Neural cell (in vitro differentiated cells): ENCODE measurements at regions not wholly inside any gene's neighbourhood (a gene's known extent, or its start where the extent isn't known, plus 50 kb on each side); places are given as distances from the start of the nearest gene placed in this dataset.

ENCODE experiments used
- H2AFZ ChIP-seq: fragments of 200-600, 300-800 bp; sonication (generic), shearing (Covaris generic); 2 replicates; pipeline ENCODE4 v1.6.0; 2014; ENCODE audit warnings: low read depth, mild to moderate bottlenecking, antibody characterized with exemption, low read length, moderate library complexity
- H3F3A ChIP-seq: fragments of 200-600 bp; shearing (Covaris generic); 2 replicates; pipeline ENCODE4 v1.6.1; 2016; ENCODE audit warnings: mild to moderate bottlenecking, moderate library complexity, mixed read lengths, antibody characterized with exemption, low read length; ENCODE audit not compliant: insufficient read depth, poor library complexity, severe bottlenecking
- H3K27ac ChIP-seq: fragments of 200-600, 300-800 bp; sonication (generic), shearing (Covaris generic); 2 replicates; pipeline ENCODE4 v1.5.1; 2014; ENCODE audit warnings: mild to moderate bottlenecking, low read length, moderate library complexity
- H3K27me3 ChIP-seq: fragments of 300-800, 200-600 bp; sonication (generic), shearing (Covaris generic); 2 replicates; pipeline ENCODE4 v1.6.0; 2014; ENCODE audit warnings: mild to moderate bottlenecking, low read depth, low read length, moderate library complexity; ENCODE audit not compliant: insufficient read depth
- H3K36me3 ChIP-seq: fragments of 300-800, 200-600 bp; sonication (generic), shearing (Covaris generic); 2 replicates; pipeline ENCODE4 v1.5.1; 2014; ENCODE audit warnings: mild to moderate bottlenecking, antibody characterized with exemption, low read length, moderate library complexity; ENCODE audit not compliant: insufficient read depth
- H3K4me2 ChIP-seq: fragments of 300-800, 200-600 bp; sonication (generic), shearing (Covaris generic); 2 replicates; pipeline ENCODE4 v1.6.0; 2014; ENCODE audit warnings: mild to moderate bottlenecking, low read length
- H3K4me3 ChIP-seq: fragments of 300-800, 200-600 bp; sonication (generic), shearing (Covaris generic); 2 replicates; pipeline ENCODE4 v1.5.1; 2014; ENCODE audit warnings: mild to moderate bottlenecking, low read length, moderate library complexity
- H3K79me2 ChIP-seq: fragments of 200-600 bp; shearing (Covaris generic); replicated peaks from 2 replicates; pipeline ENCODE4 v1.6.0; 2014; ENCODE audit warnings: mild to moderate bottlenecking, low read length, moderate library complexity; ENCODE audit not compliant: insufficient read depth
- H3K9ac ChIP-seq: fragments of 300-800, 200-600 bp; sonication (generic), shearing (Covaris generic); 2 replicates; pipeline ENCODE4 v1.6.1; 2016; ENCODE audit warnings: mild to moderate bottlenecking, low read length, mixed read lengths
- H3K9me2 ChIP-seq: fragments of 200-600 bp; shearing (Covaris generic); 2 replicates; pipeline ENCODE4 v1.6.1; 2016; ENCODE audit warnings: mild to moderate bottlenecking, low read length, mixed read lengths; ENCODE audit not compliant: insufficient read depth
- H3K9me3 ChIP-seq: fragments of 200-600, 300-800 bp; sonication (generic), shearing (Covaris generic); 2 replicates; pipeline ENCODE4 v1.6.1; 2016; ENCODE audit warnings: mild to moderate bottlenecking, mixed run types, low read length, moderate library complexity, mixed read lengths
- H4K20me1 ChIP-seq: fragments of 200-600 bp; shearing (Covaris generic); 2 replicates; pipeline ENCODE4 v1.6.1; 2016; ENCODE audit warnings: mild to moderate bottlenecking, mixed run types; ENCODE audit not compliant: insufficient read depth
- EP300 ChIP-seq: fragments of 450-650 bp; conservative IDR thresholded peaks from 2 replicates; pipeline ENCODE4 v1.6.1; 2014; ENCODE audit warnings: antibody characterized with exemption, mild to moderate bottlenecking, moderate library complexity; ENCODE audit not compliant: poor library complexity, severe bottlenecking
- EZH2 ChIP-seq: fragments of 200-600, 300-800 bp; shearing (Covaris generic), sonication (generic); IDR thresholded peaks from 2 replicates; pipeline ENCODE4 v1.6.1; 2014; ENCODE audit warnings: antibody characterized with exemption, low read length, borderline replicate concordance, mild to moderate bottlenecking; ENCODE audit not compliant: insufficient read depth, poor library complexity, severe bottlenecking
- MXI1 ChIP-seq: fragments of 450-650 bp; conservative IDR thresholded peaks from 2 replicates; pipeline ENCODE4 v1.6.1; 2014; ENCODE audit warnings: antibody characterized with exemption, mild to moderate bottlenecking; ENCODE audit not compliant: poor library complexity, severe bottlenecking
- POLR2AphosphoS5 ChIP-seq: IDR thresholded peaks from 2 replicates; pipeline ENCODE4 v1.6.1; 2012
- RAD21 ChIP-seq: fragments of 450-650 bp; conservative IDR thresholded peaks from 2 replicates; pipeline ENCODE4 v1.6.1; 2014; ENCODE audit warnings: antibody characterized with exemption, mild to moderate bottlenecking, moderate library complexity
- SMC3 ChIP-seq: fragments of 450-650 bp; conservative IDR thresholded peaks from 2 replicates; pipeline ENCODE4 v1.6.1; 2014; ENCODE audit warnings: antibody characterized with exemption, mild to moderate bottlenecking, moderate library complexity; ENCODE audit not compliant: poor library complexity
- TAF1 ChIP-seq: IDR thresholded peaks from 2 replicates; pipeline ENCODE4 v1.6.1; 2012; ENCODE audit warnings: low read depth
- TF ChIP-seq, protein P1 (sequence below): fragments of 450-650 bp; IDR thresholded peaks from 2 replicates; pipeline ENCODE4 v1.5.1; 2014; ENCODE audit warnings: antibody characterized with exemption, mild to moderate bottlenecking, moderate library complexity; ENCODE audit not compliant: poor library complexity, severe bottlenecking
- TF ChIP-seq, protein P2 (sequence below): IDR thresholded peaks from 2 replicates; pipeline ENCODE4 v1.6.1; 2012; ENCODE audit warnings: borderline replicate concordance

DNA sequence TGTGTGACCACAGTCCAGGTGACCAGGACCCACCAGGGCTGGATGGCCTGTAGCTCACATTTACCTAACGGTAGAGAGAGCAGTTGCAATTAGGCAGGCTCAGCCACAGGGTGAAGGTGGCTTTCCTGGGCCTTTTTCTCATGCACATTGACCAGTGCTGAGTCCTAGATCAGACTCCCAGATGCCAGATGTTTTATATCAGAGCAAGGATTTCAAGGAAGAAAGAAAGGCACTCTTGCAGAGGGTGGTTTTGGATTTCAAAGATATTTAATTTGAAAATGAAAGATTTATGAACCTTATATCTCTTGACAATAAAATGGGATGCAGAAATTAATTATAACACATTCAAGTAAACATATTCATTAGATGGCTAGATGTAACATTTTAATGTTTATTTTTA lies 694.2 kb upstream of the GYPC start:
- Histone ChIP-seq H3K9ac (no peak overlapping the region), H3K27me3 (no peaks in the 10 kb centered on the region), H3K9me2 (no peaks in the 10 kb centered on the region), H3K4me3 (no peak overlapping the region), H3K27ac (no peak overlapping the region), H3K36me3 (no peaks in the 10 kb centered on the region), H3F3A (no peaks in the 10 kb centered on the region), H2AFZ (no peak overlapping the region), H3K79me2 (no peaks in the 10 kb centered on the region), H3K9me3 (no peaks in the 10 kb centered on the region), H4K20me1 (no peaks in the 10 kb centered on the region), H3K4me2 (no peak overlapping the region)
- TF ChIP-seq, protein P1, sequence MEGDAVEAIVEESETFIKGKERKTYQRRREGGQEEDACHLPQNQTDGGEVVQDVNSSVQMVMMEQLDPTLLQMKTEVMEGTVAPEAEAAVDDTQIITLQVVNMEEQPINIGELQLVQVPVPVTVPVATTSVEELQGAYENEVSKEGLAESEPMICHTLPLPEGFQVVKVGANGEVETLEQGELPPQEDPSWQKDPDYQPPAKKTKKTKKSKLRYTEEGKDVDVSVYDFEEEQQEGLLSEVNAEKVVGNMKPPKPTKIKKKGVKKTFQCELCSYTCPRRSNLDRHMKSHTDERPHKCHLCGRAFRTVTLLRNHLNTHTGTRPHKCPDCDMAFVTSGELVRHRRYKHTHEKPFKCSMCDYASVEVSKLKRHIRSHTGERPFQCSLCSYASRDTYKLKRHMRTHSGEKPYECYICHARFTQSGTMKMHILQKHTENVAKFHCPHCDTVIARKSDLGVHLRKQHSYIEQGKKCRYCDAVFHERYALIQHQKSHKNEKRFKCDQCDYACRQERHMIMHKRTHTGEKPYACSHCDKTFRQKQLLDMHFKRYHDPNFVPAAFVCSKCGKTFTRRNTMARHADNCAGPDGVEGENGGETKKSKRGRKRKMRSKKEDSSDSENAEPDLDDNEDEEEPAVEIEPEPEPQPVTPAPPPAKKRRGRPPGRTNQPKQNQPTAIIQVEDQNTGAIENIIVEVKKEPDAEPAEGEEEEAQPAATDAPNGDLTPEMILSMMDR, result no peak
- TF ChIP-seq EP300 (no peak), RAD21 (no peak)
- TF ChIP-seq, protein P2, sequence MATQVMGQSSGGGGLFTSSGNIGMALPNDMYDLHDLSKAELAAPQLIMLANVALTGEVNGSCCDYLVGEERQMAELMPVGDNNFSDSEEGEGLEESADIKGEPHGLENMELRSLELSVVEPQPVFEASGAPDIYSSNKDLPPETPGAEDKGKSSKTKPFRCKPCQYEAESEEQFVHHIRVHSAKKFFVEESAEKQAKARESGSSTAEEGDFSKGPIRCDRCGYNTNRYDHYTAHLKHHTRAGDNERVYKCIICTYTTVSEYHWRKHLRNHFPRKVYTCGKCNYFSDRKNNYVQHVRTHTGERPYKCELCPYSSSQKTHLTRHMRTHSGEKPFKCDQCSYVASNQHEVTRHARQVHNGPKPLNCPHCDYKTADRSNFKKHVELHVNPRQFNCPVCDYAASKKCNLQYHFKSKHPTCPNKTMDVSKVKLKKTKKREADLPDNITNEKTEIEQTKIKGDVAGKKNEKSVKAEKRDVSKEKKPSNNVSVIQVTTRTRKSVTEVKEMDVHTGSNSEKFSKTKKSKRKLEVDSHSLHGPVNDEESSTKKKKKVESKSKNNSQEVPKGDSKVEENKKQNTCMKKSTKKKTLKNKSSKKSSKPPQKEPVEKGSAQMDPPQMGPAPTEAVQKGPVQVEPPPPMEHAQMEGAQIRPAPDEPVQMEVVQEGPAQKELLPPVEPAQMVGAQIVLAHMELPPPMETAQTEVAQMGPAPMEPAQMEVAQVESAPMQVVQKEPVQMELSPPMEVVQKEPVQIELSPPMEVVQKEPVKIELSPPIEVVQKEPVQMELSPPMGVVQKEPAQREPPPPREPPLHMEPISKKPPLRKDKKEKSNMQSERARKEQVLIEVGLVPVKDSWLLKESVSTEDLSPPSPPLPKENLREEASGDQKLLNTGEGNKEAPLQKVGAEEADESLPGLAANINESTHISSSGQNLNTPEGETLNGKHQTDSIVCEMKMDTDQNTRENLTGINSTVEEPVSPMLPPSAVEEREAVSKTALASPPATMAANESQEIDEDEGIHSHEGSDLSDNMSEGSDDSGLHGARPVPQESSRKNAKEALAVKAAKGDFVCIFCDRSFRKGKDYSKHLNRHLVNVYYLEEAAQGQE, result no peak

DNA sequence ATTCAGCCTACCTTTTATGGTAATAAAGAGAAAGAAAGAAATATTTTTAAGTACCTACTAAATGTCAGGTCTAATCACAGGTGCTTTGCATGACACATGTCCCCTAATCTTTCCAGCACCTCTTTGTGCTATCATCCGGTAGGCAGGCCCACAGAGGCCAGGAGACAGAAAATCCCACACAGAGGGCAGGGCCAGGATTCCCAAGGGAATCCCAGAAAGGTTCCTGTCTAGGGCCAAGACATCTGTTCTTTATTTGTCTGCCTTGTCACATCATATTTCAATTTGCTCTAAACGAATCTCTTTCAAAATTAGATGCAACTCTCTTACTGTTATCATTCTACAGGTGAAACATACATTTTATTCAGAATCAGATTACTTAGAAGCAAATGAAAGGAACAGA lies 676.1 kb upstream of the GYPC start:
- no peaks in the 10 kb centered on the region for H3K36me3 ChIP-seq
- no peaks in the 10 kb centered on the region for H3K9me3 ChIP-seq
- H3K4me3 ChIP-seq, result no peak overlapping the region
- no peak overlapping the region for H3K27ac ChIP-seq
- H3K27me3 ChIP-seq, result no peaks in the 10 kb centered on the region
- H2AFZ ChIP-seq, result no peak overlapping the region
- no peak overlapping the region for H3K9ac ChIP-seq
- H3K79me2 ChIP-seq, result no peaks in the 10 kb centered on the region
- H3K4me2 ChIP-seq, result no peak overlapping the region
- H3K9me2 ChIP-seq, result no peaks in the 10 kb centered on the region
- H4K20me1 ChIP-seq, result no peaks in the 10 kb centered on the region
- no peaks in the 10 kb centered on the region for H3F3A ChIP-seq
- TF ChIP-seq EP300, result no peak
- TF ChIP-seq, protein P2, result no peak
- no peak for TF ChIP-seq SMC3
- TF ChIP-seq RAD21, result no peak
- TF ChIP-seq, protein P1, result no peak
- TF ChIP-seq POLR2AphosphoS5, result no peak
- no peak for TF ChIP-seq MXI1
- TF ChIP-seq EZH2, result no peak
- no peak for TF ChIP-seq TAF1
